K562 (cell line): ENCODE measurements at regions not wholly inside any gene's neighbourhood (a gene's known extent, or its start where the extent isn't known, plus 50 kb on each side); places are given as distances from the start of the nearest gene placed in this dataset.

Source experiments
- HDAC2 ChIP-seq: fragments of 450-650 bp; IDR thresholded peaks from 2 replicates; pipeline ENCODE4 v1.6.1; 2016; ENCODE audit warnings: mild to moderate bottlenecking
- KLF16 ChIP-seq: IDR thresholded peaks from 2 replicates; pipeline ENCODE4 v1.6.1; 2016; ENCODE audit warnings: antibody characterized with exemption
- MEIS2 ChIP-seq: fragments of 450-650 bp; IDR thresholded peaks from 2 replicates; pipeline ENCODE4 v1.6.1; 2014; ENCODE audit warnings: mild to moderate bottlenecking; ENCODE audit not compliant: partially characterized antibody
- NCOR1 ChIP-seq: fragments of 450-650 bp; IDR thresholded peaks from 2 replicates; pipeline ENCODE4 v1.6.1; 2016; ENCODE audit warnings: mild to moderate bottlenecking, moderate library complexity
- RBFOX2 ChIP-seq: fragments of 200-400 bp; formaldehyde crosslinking; IDR thresholded peaks from 2 replicates; pipeline ENCODE4 v1.6.1; 2017; ENCODE audit warnings: low read depth, mild to moderate bottlenecking, low read length, moderate library complexity
- RCOR1 ChIP-seq, 2 experiments: IDR thresholded peaks; 2 replicates each; pipeline ENCODE4 v1.6.1; 2012; ENCODE audit warnings: low read depth in 2 of 2, low read length in 2 of 2, borderline replicate concordance in 1 of 2, improper control_type of control experiment in 1 of 2
- SMARCE1 ChIP-seq: fragments of 450-650 bp; IDR thresholded peaks from 2 replicates; pipeline ENCODE4 v1.7.1; 2016; ENCODE audit warnings: mild to moderate bottlenecking
- SPI1 ChIP-seq: IDR thresholded peaks from 2 replicates; pipeline ENCODE4 v1.6.1; 2011; ENCODE audit warnings: low read depth, low read length, control low read depth, borderline replicate concordance
- ZC3H4 ChIP-seq: sonication (generic); formaldehyde crosslinking; IDR thresholded peaks from 2 replicates; pipeline ENCODE4 v1.9.0; 2021; ENCODE audit warnings: missing genetic modification reagents, borderline replicate concordance
- TF ChIP-seq, protein P1 (sequence below): fragments of 200-400 bp; formaldehyde crosslinking; IDR thresholded peaks from 2 replicates; pipeline ENCODE4 v1.6.1; 2017; ENCODE audit warnings: mild to moderate bottlenecking, low read depth, low read length, moderate library complexity
- TF ChIP-seq, protein P2 (sequence below): fragments of 450-650 bp; IDR thresholded peaks from 2 replicates; pipeline ENCODE4 v1.6.1; 2016; ENCODE audit warnings: missing biosample characterization, missing genetic modification characterization
- TF ChIP-seq, protein P3 (sequence below): fragments of 250-450 bp; sonication (Bioruptor Pico); IDR thresholded peaks from 2 replicates; pipeline ENCODE4 v1.9.0; 2021; ENCODE audit warnings: mild to moderate bottlenecking, inconsistent platforms
- TF ChIP-seq, protein P4 (sequence below): fragments of 450-650 bp; formaldehyde crosslinking; IDR thresholded peaks from 2 replicates; pipeline ENCODE4 v1.4.0; 2022; ENCODE audit warnings: missing genetic modification characterization
- TF ChIP-seq, protein P5 (sequence below): fragments of 250-450 bp; sonication (Bioruptor Pico); IDR thresholded peaks from 2 replicates; pipeline ENCODE4 v1.4.0; 2020; ENCODE audit warnings: mild to moderate bottlenecking, moderate library complexity
- TF ChIP-seq, protein P6 (sequence below), 2 experiments: fragments of 450-650 bp in 1 of 2; sonication (generic) in 1 of 2; formaldehyde crosslinking in 1 of 2; IDR thresholded peaks in 1 of 2; conservative IDR thresholded peaks in 1 of 2; 2 replicates each; pipeline versions ENCODE4 v1.6.1 to v1.8.1; 2016 to 2023; ENCODE audit warnings: mild to moderate bottlenecking in 2 of 2, moderate library complexity in 2 of 2, inconsistent platforms in 1 of 2, missing genetic modification reagents in 1 of 2

DNA sequence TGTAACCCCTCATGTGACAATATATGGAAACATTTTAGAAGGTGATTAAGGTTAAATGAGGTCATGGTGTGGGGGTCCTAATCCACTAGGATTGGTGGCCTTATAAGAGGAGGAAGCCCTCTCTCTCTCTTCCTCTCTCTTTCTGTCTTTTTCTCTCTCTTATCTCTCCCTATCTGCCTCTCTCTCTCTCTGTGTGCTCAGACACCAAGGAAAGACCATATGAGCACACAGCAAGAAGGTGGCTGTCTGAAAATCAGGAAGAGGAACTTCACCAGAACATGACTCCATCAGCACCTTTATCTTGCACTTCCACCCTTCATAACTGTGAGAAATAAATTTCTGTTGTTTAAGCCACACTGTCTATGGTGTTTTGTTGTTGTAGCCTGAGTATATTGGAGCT lies 1472.2 kb downstream of the PCDH7 start (continued):
- TF ChIP-seq, protein P1, sequence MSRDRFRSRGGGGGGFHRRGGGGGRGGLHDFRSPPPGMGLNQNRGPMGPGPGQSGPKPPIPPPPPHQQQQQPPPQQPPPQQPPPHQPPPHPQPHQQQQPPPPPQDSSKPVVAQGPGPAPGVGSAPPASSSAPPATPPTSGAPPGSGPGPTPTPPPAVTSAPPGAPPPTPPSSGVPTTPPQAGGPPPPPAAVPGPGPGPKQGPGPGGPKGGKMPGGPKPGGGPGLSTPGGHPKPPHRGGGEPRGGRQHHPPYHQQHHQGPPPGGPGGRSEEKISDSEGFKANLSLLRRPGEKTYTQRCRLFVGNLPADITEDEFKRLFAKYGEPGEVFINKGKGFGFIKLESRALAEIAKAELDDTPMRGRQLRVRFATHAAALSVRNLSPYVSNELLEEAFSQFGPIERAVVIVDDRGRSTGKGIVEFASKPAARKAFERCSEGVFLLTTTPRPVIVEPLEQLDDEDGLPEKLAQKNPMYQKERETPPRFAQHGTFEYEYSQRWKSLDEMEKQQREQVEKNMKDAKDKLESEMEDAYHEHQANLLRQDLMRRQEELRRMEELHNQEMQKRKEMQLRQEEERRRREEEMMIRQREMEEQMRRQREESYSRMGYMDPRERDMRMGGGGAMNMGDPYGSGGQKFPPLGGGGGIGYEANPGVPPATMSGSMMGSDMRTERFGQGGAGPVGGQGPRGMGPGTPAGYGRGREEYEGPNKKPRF: no peak
- no peak for TF ChIP-seq ZC3H4 (CRISPR knock-in tag)
- TF ChIP-seq SMARCE1: peak; percentile 64; the same call in 1 of the 2 replicates
- TF ChIP-seq, protein P2, sequence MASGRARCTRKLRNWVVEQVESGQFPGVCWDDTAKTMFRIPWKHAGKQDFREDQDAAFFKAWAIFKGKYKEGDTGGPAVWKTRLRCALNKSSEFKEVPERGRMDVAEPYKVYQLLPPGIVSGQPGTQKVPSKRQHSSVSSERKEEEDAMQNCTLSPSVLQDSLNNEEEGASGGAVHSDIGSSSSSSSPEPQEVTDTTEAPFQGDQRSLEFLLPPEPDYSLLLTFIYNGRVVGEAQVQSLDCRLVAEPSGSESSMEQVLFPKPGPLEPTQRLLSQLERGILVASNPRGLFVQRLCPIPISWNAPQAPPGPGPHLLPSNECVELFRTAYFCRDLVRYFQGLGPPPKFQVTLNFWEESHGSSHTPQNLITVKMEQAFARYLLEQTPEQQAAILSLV (tag): no peak
- peak; percentile 84 for TF ChIP-seq SPI1
- TF ChIP-seq HDAC2: 0 out of 2 replicates have a peak, but pooled peaks have one; percentile 36
- TF ChIP-seq, protein P3, sequence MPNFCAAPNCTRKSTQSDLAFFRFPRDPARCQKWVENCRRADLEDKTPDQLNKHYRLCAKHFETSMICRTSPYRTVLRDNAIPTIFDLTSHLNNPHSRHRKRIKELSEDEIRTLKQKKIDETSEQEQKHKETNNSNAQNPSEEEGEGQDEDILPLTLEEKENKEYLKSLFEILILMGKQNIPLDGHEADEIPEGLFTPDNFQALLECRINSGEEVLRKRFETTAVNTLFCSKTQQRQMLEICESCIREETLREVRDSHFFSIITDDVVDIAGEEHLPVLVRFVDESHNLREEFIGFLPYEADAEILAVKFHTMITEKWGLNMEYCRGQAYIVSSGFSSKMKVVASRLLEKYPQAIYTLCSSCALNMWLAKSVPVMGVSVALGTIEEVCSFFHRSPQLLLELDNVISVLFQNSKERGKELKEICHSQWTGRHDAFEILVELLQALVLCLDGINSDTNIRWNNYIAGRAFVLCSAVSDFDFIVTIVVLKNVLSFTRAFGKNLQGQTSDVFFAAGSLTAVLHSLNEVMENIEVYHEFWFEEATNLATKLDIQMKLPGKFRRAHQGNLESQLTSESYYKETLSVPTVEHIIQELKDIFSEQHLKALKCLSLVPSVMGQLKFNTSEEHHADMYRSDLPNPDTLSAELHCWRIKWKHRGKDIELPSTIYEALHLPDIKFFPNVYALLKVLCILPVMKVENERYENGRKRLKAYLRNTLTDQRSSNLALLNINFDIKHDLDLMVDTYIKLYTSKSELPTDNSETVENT: no peak
- no peak for TF ChIP-seq KLF16
- TF ChIP-seq MEIS2: peak; percentile 79
- TF ChIP-seq, protein P4, sequence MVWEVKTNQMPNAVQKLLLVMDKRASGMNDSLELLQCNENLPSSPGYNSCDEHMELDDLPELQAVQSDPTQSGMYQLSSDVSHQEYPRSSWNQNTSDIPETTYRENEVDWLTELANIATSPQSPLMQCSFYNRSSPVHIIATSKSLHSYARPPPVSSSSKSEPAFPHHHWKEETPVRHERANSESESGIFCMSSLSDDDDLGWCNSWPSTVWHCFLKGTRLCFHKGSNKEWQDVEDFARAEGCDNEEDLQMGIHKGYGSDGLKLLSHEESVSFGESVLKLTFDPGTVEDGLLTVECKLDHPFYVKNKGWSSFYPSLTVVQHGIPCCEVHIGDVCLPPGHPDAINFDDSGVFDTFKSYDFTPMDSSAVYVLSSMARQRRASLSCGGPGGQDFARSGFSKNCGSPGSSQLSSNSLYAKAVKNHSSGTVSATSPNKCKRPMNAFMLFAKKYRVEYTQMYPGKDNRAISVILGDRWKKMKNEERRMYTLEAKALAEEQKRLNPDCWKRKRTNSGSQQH (CRISPR knock-in tag): no peak
- TF ChIP-seq, protein P5, sequence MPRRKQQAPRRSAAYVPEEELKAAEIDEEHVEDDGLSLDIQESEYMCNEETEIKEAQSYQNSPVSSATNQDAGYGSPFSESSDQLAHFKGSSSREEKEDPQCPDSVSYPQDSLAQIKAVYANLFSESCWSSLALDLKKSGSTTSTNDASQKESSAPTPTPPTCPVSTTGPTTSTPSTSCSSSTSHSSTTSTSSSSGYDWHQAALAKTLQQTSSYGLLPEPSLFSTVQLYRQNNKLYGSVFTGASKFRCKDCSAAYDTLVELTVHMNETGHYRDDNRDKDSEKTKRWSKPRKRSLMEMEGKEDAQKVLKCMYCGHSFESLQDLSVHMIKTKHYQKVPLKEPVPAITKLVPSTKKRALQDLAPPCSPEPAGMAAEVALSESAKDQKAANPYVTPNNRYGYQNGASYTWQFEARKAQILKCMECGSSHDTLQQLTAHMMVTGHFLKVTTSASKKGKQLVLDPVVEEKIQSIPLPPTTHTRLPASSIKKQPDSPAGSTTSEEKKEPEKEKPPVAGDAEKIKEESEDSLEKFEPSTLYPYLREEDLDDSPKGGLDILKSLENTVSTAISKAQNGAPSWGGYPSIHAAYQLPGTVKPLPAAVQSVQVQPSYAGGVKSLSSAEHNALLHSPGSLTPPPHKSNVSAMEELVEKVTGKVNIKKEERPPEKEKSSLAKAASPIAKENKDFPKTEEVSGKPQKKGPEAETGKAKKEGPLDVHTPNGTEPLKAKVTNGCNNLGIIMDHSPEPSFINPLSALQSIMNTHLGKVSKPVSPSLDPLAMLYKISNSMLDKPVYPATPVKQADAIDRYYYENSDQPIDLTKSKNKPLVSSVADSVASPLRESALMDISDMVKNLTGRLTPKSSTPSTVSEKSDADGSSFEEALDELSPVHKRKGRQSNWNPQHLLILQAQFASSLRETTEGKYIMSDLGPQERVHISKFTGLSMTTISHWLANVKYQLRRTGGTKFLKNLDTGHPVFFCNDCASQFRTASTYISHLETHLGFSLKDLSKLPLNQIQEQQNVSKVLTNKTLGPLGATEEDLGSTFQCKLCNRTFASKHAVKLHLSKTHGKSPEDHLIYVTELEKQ: no peak
- TF ChIP-seq RBFOX2: no peak
- TF ChIP-seq NCOR1: peak; percentile 33; the same call in 1 of the 2 replicates
- TF ChIP-seq RCOR1 (IDR thresholded peaks at IDR 0.05; ENCODE audit: borderline replicate concordance in 1 of 2, low read depth in 2 of 2, low read length in 2 of 2): peak in 1 of 2 experiments; percentile 8; a peak in 1 of 4 replicates
- TF ChIP-seq, protein P6, sequence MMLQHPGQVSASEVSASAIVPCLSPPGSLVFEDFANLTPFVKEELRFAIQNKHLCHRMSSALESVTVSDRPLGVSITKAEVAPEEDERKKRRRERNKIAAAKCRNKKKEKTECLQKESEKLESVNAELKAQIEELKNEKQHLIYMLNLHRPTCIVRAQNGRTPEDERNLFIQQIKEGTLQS (IDR thresholded peaks at IDR 0.05): 0 out of 2 replicates have a peak, but pooled peaks have one; percentile 26
- TF ChIP-seq, protein P6 (CRISPR knock-in tag; conservative IDR thresholded peaks at IDR 0.05): no peak
